OCI-LY3 (cell line): ENCODE measurements at regions not wholly inside any gene's neighbourhood (a gene's known extent, or its start where the extent isn't known, plus 50 kb on each side); places are given as distances from the start of the nearest gene placed in this dataset.
A peak's percentile ranks its signal among the peaks of the same experiment; 100 is the strongest.

Source experiments
- H2AFZ ChIP-seq: fragments of 200-600, 300-600 bp; shearing (Covaris generic); 2 replicates; pipeline ENCODE4 v1.6.0; 2014; ENCODE audit warnings: antibody characterized with exemption, low read depth, low read length
- H3K27ac ChIP-seq: fragments of 200-600, 300-600 bp; sonication (generic); 2 replicates; pipeline ENCODE4 v1.5.1; 2014; ENCODE audit warnings: mild to moderate bottlenecking, low read length, moderate library complexity, mixed read lengths
- H3K27me3 ChIP-seq: fragments of 200-600, 300-600 bp; sonication (generic); 2 replicates; pipeline ENCODE4 v1.6.1; 2014; ENCODE audit warnings: low read depth, low read length, mixed read lengths
- H3K36me3 ChIP-seq: fragments of 200-600, 300-600 bp; sonication (generic); replicated peaks from 2 replicates; pipeline ENCODE3; 2014; ENCODE audit warnings: low read depth, low read length, mixed read lengths
- H3K4me1 ChIP-seq: fragments of 300-600, 200-600 bp; sonication (generic); 2 replicates; pipeline ENCODE4 v1.6.1; 2014; ENCODE audit warnings: low read length, mixed read lengths
- H3K4me2 ChIP-seq: fragments of 200-600, 300-600 bp; sonication (generic); 2 replicates; pipeline ENCODE4 v1.6.1; 2014; ENCODE audit warnings: low read length, mixed read lengths
- H3K4me3 ChIP-seq: fragments of 300-600, 200-600 bp; sonication (generic); 2 replicates; pipeline ENCODE4 v1.5.1; 2014; ENCODE audit warnings: antibody characterized with exemption, mild to moderate bottlenecking, low read length, moderate library complexity
- H3K79me2 ChIP-seq: fragments of 300-600, 200-600 bp; shearing (Covaris generic); 2 replicates; pipeline ENCODE4 v1.6.1; 2014; ENCODE audit warnings: mild to moderate bottlenecking, low read length, mixed read lengths
- H3K9ac ChIP-seq: fragments of 300-600, 200-600 bp; shearing (Covaris generic); 2 replicates; pipeline ENCODE4 v1.6.0; 2014; ENCODE audit warnings: mild to moderate bottlenecking, low read length, moderate library complexity
- H3K9me3 ChIP-seq: fragments of 200-600, 300-600 bp; shearing (Covaris generic); 2 replicates; pipeline ENCODE4 v1.6.1; 2014; ENCODE audit warnings: low read length, mixed read lengths; ENCODE audit not compliant: insufficient read depth
- H4K20me1 ChIP-seq: fragments of 200-600, 300-600 bp; sonication (generic); 2 replicates; pipeline ENCODE4 v1.6.1; 2016; ENCODE audit warnings: low read length, mixed read lengths; ENCODE audit not compliant: insufficient read depth
- CTCF ChIP-seq: fragments of 200-600, 300-600 bp; sonication (generic); IDR thresholded peaks from 2 replicates; pipeline ENCODE4 v1.5.1; 2014; ENCODE audit warnings: antibody characterized with exemption, low read length, low read depth
- EZH2phosphoT487 ChIP-seq: fragments of 200-600 bp; shearing (Covaris generic); IDR thresholded peaks from 2 replicates; pipeline ENCODE4 v1.6.1; 2018; ENCODE audit warnings: antibody characterized with exemption, mixed run types, low read depth

DNA sequence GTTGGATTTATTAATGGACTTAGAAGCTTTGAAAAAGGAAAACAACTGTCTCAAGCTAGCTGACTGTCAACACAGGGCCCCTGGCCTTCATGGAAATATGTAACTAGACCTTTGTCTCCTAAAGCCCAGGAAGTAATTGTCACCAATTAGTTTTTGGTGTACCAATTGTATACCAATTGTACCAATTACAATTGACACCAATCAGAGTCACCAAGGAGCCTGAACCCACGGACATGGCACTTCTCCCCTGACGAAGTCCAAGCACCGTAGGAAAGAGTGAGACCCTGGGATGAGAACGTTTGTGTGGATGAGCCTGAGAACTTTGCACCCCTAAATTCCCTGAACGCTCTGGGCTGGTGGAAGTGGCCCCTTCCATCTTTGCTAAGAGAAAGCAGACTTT, 129.0 kb downstream of the ENGASE start:
- H3K4me3 ChIP-seq: no peak overlapping the region
- H3K4me2 ChIP-seq: no peak overlapping the region
- H4K20me1 ChIP-seq: no peaks in the 10 kb centered on the region
- TF ChIP-seq EZH2phosphoT487 (no peak), CTCF (no peak)
- no peaks in the 10 kb centered on the region for H3K79me2 ChIP-seq
- H2AFZ ChIP-seq: no peak overlapping the region
- H3K9ac ChIP-seq: no peak overlapping the region
- H3K36me3 ChIP-seq: no peaks in the 10 kb centered on the region
- H3K27ac ChIP-seq: no peak overlapping the region
- no peaks in the 10 kb centered on the region for H3K4me1 ChIP-seq
- H3K27me3 ChIP-seq: peaks cover 45% of the 10 kb centered on the region
- no peaks in the 10 kb centered on the region for H3K9me3 ChIP-seq

GRCh38 chr17:79203016-79203415, 128.4 kb downstream of the ENGASE start:
- H3K9me3 ChIP-seq: no peaks in the 10 kb centered on the region
- H2AFZ ChIP-seq: no peak overlapping the region
- H3K27me3 ChIP-seq: peaks cover 45% of the 10 kb centered on the region
- no peak overlapping the region for H3K4me2 ChIP-seq
- no peak overlapping the region for H3K4me3 ChIP-seq
- H3K27ac ChIP-seq: no peak overlapping the region
- no peaks in the 10 kb centered on the region for H4K20me1 ChIP-seq
- TF ChIP-seq EZH2phosphoT487 (no peak), CTCF (peak; percentile 20)
- H3K9ac ChIP-seq: no peak overlapping the region
- no peaks in the 10 kb centered on the region for H3K36me3 ChIP-seq
- H3K4me1 ChIP-seq: no peaks in the 10 kb centered on the region
- H3K79me2 ChIP-seq: no peaks in the 10 kb centered on the region

- no peak overlapping the region for H3K27ac ChIP-seq
- H3K36me3 ChIP-seq: no peaks in the 10 kb centered on the region
- H2AFZ ChIP-seq: no peak overlapping the region
- no peaks in the 10 kb centered on the region for H3K9me3 ChIP-seq
- no peaks in the 10 kb centered on the region for H4K20me1 ChIP-seq
- peaks cover 49% of the 10 kb centered on the region for H3K27me3 ChIP-seq
- H3K4me1 ChIP-seq: no peaks in the 10 kb centered on the region
- no peaks in the 10 kb centered on the region for H3K79me2 ChIP-seq
- H3K4me3 ChIP-seq: no peak overlapping the region
- no peak overlapping the region for H3K9ac ChIP-seq
- no peak overlapping the region for H3K4me2 ChIP-seq
- TF ChIP-seq CTCF: no peak
- no peak for TF ChIP-seq EZH2phosphoT487
Observed at GRCh38 chr17:79202480-79202879, 127.9 kb downstream of the ENGASE start.

DNA sequence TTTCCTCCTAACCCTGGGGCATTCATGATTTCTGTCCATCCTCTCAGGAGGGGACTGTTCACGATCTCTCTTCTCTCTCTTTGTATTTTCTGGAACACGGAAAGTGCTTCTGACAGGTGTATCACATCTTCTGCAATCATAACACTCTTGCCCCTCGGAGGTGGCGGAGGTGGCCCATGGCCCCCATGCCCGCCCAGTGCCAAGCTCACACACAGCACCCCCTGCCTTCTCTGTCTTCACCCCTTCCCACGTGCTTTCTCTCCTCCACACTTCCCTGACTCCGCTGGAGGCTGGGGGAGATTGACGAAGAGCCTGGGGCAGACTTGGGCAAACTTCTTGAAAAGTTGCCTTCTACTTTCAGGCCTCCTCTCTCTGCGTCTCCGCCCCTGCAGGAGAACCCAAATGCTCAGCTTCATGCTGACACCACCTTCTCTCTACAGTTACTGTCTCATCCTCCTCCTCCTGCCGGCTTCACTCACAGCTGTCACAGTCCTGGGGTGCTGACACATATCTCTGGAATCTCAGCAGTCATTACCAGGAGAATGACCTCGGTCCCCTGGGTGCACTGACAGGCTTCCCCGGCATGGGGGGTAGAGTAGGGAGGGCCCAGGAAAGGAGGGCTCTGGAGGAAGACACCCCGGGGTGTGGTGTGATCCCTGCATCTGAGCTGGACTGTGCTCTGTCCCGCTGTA, 127.1 kb downstream of the ENGASE start:
- Histone ChIP-seq H3K4me1 (no peaks in the 10 kb centered on the region), H3K79me2 (no peaks in the 10 kb centered on the region), H3K27ac (no peak overlapping the region), H3K9ac (no peak overlapping the region), H3K4me2 (no peak overlapping the region), H4K20me1 (no peaks in the 10 kb centered on the region), H3K27me3 (peaks cover 47% of the 10 kb centered on the region), H3K9me3 (no peaks in the 10 kb centered on the region), H2AFZ (no peak overlapping the region), H3K36me3 (no peaks in the 10 kb centered on the region), H3K4me3 (no peak overlapping the region)
- TF ChIP-seq CTCF (no peak), EZH2phosphoT487 (no peak)
